Erythroblast (primary cell): ENCODE measurements at regions not wholly inside any gene's neighbourhood (a gene's known extent, or its start where the extent isn't known, plus 50 kb on each side); places are given as distances from the start of the nearest gene placed in this dataset.

Source experiments
- GATA1 ChIP-seq: IDR thresholded peaks from 2 replicates; pipeline ENCODE4 v1.6.1; 2011; ENCODE audit warnings: low read depth, mild to moderate bottlenecking, control low read depth, low read length, moderate library complexity
- POLR2A ChIP-seq: IDR thresholded peaks from 2 replicates; pipeline ENCODE4 v1.6.1; 2011; ENCODE audit warnings: mild to moderate bottlenecking, low read length

DNA sequence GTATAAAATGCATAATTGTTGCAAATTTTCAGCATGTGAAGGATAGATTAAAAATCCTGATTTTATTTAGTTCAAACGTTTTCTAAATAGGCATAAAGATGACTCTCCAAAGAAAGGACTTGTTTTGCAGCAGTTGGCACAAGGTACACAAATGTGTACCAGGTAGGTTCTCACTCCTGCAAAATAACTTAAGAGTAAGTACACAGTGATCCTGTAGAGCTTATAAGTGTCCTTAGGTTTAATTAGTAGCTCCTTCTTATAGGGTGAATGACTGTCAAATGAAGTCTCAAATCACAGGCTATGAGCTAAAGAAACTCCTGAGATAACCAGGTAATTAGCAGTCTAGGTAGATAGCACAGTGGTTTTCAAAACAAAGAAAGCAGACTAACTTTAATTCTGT is 330.6 kb upstream of the MDGA2 start:
- TF ChIP-seq POLR2A (no peak), GATA1 (no peak)
